Neural progenitor cell (in vitro differentiated cells): ENCODE measurements at regions not wholly inside any gene's neighbourhood (a gene's known extent, or its start where the extent isn't known, plus 50 kb on each side); places are given as distances from the start of the nearest gene placed in this dataset.

Source experiments
- CTCF ChIP-seq: fragments of 200-600 bp; sonication (generic); IDR thresholded peaks from 2 replicates; pipeline ENCODE4 v1.5.1; 2017; ENCODE audit warnings: antibody characterized with exemption, mild to moderate bottlenecking
- EZH2phosphoT487 ChIP-seq: fragments of 200-600 bp; sonication (generic); IDR thresholded peaks from 2 replicates; pipeline ENCODE4 v1.6.1; 2017; ENCODE audit warnings: antibody characterized with exemption

DNA sequence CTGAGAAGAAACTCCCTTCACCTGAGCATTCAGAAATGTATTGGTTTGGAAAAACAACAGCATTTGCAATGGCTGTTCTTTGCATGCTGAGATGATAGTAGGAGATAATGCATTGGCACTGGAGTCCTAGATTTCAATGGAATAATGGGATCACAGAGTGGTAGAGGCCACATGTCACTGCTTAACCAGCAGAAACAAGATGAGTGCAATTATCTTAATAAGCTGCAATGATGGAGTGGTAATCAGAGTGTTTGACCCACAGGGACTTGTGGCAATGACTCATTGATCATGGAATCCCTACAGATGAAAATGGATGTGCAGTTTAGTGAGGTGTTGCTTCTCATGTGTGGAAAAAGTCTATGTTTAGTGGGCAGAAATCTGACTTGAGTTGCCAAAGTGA is 218.8 kb upstream of the ZEB2 start:
- TF ChIP-seq CTCF = no peak
- no peak for TF ChIP-seq EZH2phosphoT487
